ENCODE measurements at regions not wholly inside any gene's neighbourhood (a gene's known extent, or its start where the extent isn't known, plus 50 kb on each side); places are given as distances from the start of the nearest gene placed in this dataset.

- TF ChIP-seq CTCF (conservative IDR thresholded peaks at IDR 0.05) (no peak), ZFX (IDR thresholded peaks at IDR 0.05) (no peak)
Observed at GRCh38 chr6:15741405-15741804, 78.6 kb upstream of the DTNBP1 start.
